ENCODE measurements at regions not wholly inside any gene's neighbourhood (a gene's known extent, or its start where the extent isn't known, plus 50 kb on each side); places are given as distances from the start of the nearest gene placed in this dataset.

- intact Hi-C loops (cut with DNase I; ENCODE audit: low total_unique reads) (no loop called here), in situ Hi-C loops (cut with MboI; ENCODE audit: low pct_ligation_motif_present in 1 of 4, low pct_unique_long_range_greater_than_20kb in 1 of 4, low sequenced_read_pairs in 3 of 4) (no loop called here)
- no peak for TF ChIP-seq POLR2AphosphoS5 (IDR thresholded peaks at IDR 0.05)
- Histone ChIP-seq H3K27me3 (no peaks in the 10 kb centered on the region), H3K4me1 (no peaks in the 10 kb centered on the region), H3K4me3 (no peak overlapping the region), H3K36me3 (no peaks in the 10 kb centered on the region), H3K9me3 (no peaks in the 10 kb centered on the region), H3K27ac (no peak overlapping the region)
- 46 to 56% methylated on average over 2 of the region's 2 CpGs for WGBS, 2 donors (ENCODE audit: low coverage in 1 of 2)
- no peak for DNase-seq
Measured at GRCh38 chr5:8954801-8955200, 591.1 kb downstream of the SEMA5A start.

DNA sequence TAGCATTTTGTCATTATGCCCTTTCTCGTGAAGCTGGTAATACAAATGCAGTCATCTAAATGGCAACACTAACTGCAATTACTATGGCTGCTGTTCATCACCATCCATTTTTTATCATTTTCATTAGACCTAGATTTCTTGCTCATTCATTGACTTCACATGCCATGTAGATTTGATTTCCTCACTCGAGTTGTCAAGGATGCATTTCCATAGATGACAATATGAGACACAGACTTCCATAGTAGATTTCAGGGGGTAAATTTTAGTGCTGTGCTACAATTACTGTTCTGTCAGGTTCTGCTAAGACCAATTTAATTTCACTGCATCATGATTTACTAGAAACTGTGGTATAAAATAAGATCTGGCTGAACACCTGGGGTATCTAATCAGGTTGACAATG is 589.2 kb downstream of the SEMA5A start:
- H3K27me3 ChIP-seq, result no peaks in the 10 kb centered on the region
- no peak for DNase-seq
- H3K27ac ChIP-seq, result no peak overlapping the region
- TF ChIP-seq EP300 (IDR thresholded peaks at IDR 0.05; ENCODE audit: low read depth) (no peak), POLR2AphosphoS5 (IDR thresholded peaks at IDR 0.05) (no peak), POLR2A (IDR thresholded peaks at IDR 0.05) (no peak)
- TF ChIP-seq, protein P1, sequence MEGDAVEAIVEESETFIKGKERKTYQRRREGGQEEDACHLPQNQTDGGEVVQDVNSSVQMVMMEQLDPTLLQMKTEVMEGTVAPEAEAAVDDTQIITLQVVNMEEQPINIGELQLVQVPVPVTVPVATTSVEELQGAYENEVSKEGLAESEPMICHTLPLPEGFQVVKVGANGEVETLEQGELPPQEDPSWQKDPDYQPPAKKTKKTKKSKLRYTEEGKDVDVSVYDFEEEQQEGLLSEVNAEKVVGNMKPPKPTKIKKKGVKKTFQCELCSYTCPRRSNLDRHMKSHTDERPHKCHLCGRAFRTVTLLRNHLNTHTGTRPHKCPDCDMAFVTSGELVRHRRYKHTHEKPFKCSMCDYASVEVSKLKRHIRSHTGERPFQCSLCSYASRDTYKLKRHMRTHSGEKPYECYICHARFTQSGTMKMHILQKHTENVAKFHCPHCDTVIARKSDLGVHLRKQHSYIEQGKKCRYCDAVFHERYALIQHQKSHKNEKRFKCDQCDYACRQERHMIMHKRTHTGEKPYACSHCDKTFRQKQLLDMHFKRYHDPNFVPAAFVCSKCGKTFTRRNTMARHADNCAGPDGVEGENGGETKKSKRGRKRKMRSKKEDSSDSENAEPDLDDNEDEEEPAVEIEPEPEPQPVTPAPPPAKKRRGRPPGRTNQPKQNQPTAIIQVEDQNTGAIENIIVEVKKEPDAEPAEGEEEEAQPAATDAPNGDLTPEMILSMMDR (IDR thresholded peaks at IDR 0.05), result no peak
- intact Hi-C loops (cut with DNase I; ENCODE audit: low total_unique reads) (no loop called here), in situ Hi-C loops (cut with MboI; ENCODE audit: low pct_ligation_motif_present in 1 of 4, low pct_unique_long_range_greater_than_20kb in 1 of 4, low sequenced_read_pairs in 3 of 4) (no loop called here)
- no peak overlapping the region for H3K4me3 ChIP-seq
- H3K9me3 ChIP-seq, result no peaks in the 10 kb centered on the region
- H3K36me3 ChIP-seq, result no peaks in the 10 kb centered on the region
- no peaks in the 10 kb centered on the region for H3K4me1 ChIP-seq
- 70 to 86% methylated on average over 2 of the region's 2 CpGs for WGBS, 2 donors (ENCODE audit: low coverage in 1 of 2)

- H3K4me3 ChIP-seq, result no peak overlapping the region
- H3K27ac ChIP-seq, result no peak overlapping the region
- H3K9me3 ChIP-seq, result no peaks in the 10 kb centered on the region
- no peaks in the 10 kb centered on the region for H3K36me3 ChIP-seq
- no peaks in the 10 kb centered on the region for H3K4me1 ChIP-seq
- no peak for DNase-seq
- no peaks in the 10 kb centered on the region for H3K27me3 ChIP-seq
- TF ChIP-seq EP300 (IDR thresholded peaks at IDR 0.05; ENCODE audit: low read depth), result no peak
- no peak for TF ChIP-seq POLR2AphosphoS5 (IDR thresholded peaks at IDR 0.05)
- TF ChIP-seq, protein P1 (IDR thresholded peaks at IDR 0.05), result no peak
- no peak for TF ChIP-seq POLR2A (IDR thresholded peaks at IDR 0.05)
- WGBS, 2 donors (ENCODE audit: low coverage in 1 of 2), result 62 to 65% methylated on average over 3 to 5 of the region's 5 CpGs
- intact Hi-C loops (cut with DNase I; ENCODE audit: low total_unique reads), result no loop called here
- in situ Hi-C loops (cut with MboI; ENCODE audit: low pct_ligation_motif_present in 1 of 4, low pct_unique_long_range_greater_than_20kb in 1 of 4, low sequenced_read_pairs in 3 of 4), result no loop called here
Measured at GRCh38 chr5:8958602-8959001, 587.3 kb downstream of the SEMA5A start.

DNA sequence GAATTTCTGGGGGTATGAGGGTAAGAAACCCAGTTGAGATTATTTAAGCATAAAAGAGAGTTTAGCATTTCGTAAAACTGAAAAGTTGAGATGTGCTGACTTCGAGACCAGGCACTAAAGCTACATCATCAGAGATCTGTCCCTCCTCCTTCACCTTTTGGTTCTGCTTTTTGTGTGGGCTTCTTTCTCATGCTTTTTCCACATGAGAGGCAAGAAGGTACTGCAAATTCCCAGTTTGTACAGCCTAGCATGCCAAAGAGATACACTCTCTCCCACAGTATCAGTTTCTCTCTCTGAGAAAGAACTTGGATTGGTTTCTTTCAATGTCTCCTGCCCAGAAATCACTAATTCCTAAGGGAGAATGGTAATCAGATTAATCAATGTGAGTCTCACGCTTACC is 584.7 kb downstream of the SEMA5A start:
- intact Hi-C loops (cut with DNase I; ENCODE audit: low total_unique reads), result no loop called here
- 57 to 68% methylated on average over 3 of the region's 3 CpGs for WGBS, 2 donors (ENCODE audit: low coverage in 1 of 2)
- no peak overlapping the region for H3K4me3 ChIP-seq
- in situ Hi-C loops (cut with MboI; ENCODE audit: low pct_ligation_motif_present in 1 of 4, low pct_unique_long_range_greater_than_20kb in 1 of 4, low sequenced_read_pairs in 3 of 4), result no loop called here
- no peaks in the 10 kb centered on the region for H3K9me3 ChIP-seq
- no peaks in the 10 kb centered on the region for H3K36me3 ChIP-seq
- no peak for DNase-seq
- TF ChIP-seq, protein P1 (IDR thresholded peaks at IDR 0.05), result no peak
- no peak for TF ChIP-seq POLR2A (IDR thresholded peaks at IDR 0.05)
- no peak for TF ChIP-seq POLR2AphosphoS5 (IDR thresholded peaks at IDR 0.05)
- no peak for TF ChIP-seq EP300 (IDR thresholded peaks at IDR 0.05; ENCODE audit: low read depth)
- no peaks in the 10 kb centered on the region for H3K4me1 ChIP-seq
- H3K27ac ChIP-seq, result no peak overlapping the region
- no peaks in the 10 kb centered on the region for H3K27me3 ChIP-seq

DNA sequence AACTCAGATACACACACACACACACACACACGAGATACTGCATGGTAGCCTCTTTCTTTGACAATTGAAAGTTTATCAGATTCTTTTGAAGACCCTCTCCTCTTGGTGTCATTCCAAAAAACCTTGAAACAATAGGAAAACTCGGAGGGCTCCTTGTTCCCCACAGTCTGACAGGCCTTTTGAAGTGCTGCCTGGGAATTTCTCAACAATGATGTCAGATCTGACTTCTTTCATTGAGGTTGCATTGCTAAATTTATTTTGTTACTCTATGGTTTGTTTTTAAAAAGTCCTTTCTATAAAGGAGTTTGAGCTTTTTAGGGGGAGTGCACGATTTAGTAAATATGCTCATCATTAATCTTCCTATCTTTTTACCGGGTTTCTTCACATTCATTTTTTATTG is 583.9 kb downstream of the SEMA5A start:
- Histone ChIP-seq H3K27me3 (no peaks in the 10 kb centered on the region), H3K9me3 (no peaks in the 10 kb centered on the region), H3K36me3 (no peaks in the 10 kb centered on the region), H3K27ac (no peak overlapping the region), H3K4me3 (no peak overlapping the region), H3K4me1 (no peaks in the 10 kb centered on the region)
- in situ Hi-C loops (cut with MboI; ENCODE audit: low pct_ligation_motif_present in 1 of 4, low pct_unique_long_range_greater_than_20kb in 1 of 4, low sequenced_read_pairs in 3 of 4) (no loop called here), intact Hi-C loops (cut with DNase I; ENCODE audit: low total_unique reads) (no loop called here)
- DNase-seq, result no peak
- 53 to 79% methylated on average over 4 of the region's 4 CpGs for WGBS, 2 donors (ENCODE audit: low coverage in 1 of 2)
- TF ChIP-seq POLR2AphosphoS5 (IDR thresholded peaks at IDR 0.05) (no peak), EP300 (IDR thresholded peaks at IDR 0.05; ENCODE audit: low read depth) (no peak), POLR2A (IDR thresholded peaks at IDR 0.05) (no peak)
- TF ChIP-seq, protein P1 (IDR thresholded peaks at IDR 0.05), result no peak

All from transverse colon (tissue), 4 donors.